HG03139 (cell line): ENCODE measurements at regions not wholly inside any gene's neighbourhood (a gene's known extent, or its start where the extent isn't known, plus 50 kb on each side); places are given as distances from the start of the nearest gene placed in this dataset.
"Not testable (repeated sequence)": the region's sequence is repeated elsewhere in the genome, so short reads cannot be mapped to it uniquely, and the experiment has no call there.

ENCODE experiments used
- ATAC-seq: cut with Tn5 transposase; IDR thresholded peaks from one replicate; pipeline ENCODE4 v1.9.1; 2021; ENCODE audit not compliant: unreplicated experiment

DNA sequence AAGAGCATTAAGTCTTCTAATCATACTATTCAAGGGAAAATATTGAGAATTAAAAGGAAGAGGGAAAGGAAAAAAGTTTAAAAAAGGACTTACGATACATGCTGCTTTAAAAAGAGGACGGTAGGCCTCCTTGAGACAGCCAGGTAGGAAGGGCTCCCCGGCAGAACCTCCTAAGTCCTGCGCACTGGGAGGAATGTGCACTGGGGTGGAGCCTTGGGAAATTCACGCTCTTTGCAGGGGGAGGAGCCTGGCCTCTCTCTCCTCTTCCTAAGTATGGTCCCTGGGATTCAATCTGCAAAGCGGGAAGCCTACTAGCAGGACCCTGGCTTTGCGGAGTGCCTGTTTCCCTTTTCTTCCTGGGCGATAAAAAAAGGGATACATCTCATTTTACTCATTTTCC, 553.0 kb downstream of the RPS29 start:
- ATAC-seq: no peak

DNA sequence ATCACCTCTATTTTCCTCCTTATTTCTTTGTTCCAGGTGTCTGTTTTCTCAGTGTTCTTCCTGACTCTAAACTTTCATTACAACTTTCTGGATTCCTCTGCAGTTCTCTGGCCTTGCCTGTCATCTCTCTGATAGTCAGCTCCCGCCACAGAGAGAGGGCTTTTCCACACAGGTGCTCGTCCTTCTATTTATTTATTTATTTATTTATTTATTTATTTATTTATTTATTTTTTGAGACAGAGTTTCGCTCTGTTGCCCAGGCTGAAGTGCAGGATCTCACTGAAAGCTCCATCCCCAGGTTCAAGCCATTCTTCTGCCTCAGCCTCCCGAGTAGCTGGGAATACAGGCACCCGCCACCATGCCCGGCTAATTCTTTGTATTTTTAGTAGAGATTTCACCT, 554.5 kb downstream of the RPS29 start:
- ATAC-seq: not testable (repeated sequence)

GRCh38 chr14:49019467-49020115, 566.6 kb downstream of the RPS29 start:
- ATAC-seq: peak; percentile 90

DNA sequence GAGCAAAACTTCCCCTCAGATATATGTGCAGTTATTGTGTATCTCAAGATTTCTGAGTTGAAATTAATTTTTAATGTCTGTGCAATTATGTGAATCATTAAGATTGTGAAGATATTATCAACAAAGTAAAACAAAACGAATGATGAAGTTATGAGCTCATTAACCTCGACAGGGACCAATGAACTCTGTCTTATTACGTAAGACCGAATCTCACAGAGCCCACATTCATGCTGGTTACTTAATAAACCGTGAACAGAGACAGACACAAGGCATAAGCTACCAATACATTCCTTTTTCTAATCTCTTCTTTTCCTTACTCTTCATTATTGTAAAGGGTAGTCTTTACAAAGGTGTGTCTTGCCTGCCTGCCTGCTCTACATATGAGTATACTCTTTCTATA, 568.7 kb downstream of the RPS29 start:
- no peak for ATAC-seq

DNA sequence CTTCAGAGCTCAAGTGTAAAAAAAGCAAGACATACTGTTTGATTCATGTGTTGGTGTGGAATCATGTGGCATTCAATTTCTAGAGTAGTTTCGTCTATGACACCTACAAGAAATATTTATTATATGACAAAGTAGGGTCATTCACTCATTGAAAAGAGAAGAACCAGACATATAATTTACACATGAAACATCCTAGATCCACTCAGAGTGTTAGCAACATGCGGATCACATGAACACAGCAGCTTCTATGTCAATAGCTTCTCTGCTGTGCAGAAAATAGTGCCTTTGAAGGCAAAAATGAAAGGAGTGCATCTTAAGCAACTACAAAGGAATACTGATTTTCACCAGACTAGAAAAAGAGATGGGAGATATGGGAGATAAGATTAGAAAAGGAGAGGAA, 569.8 kb downstream of the RPS29 start:
- no peak for ATAC-seq

DNA sequence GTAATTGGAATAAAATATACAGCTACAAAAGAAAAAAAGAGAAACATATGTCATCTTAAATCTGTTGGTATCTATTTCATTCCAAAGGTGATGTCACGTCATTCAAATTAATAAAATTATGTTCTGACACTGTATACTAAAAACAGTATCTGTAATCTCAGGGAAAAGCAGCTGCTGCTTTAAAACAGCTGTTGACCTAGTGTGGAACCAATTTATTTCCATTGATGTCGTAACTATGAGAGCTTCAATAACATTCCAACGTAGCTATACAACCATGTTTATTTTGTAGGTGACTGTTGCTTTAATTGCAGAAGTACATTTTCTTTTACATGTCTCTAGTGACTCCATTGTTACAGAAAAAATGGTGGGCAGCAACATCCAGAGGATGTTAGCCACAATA, 571.7 kb downstream of the RPS29 start:
- ATAC-seq: no peak

- no peak for ATAC-seq
These were observed 577.8 kb downstream of the RPS29 start for GRCh38 chr14:49008363-49008762.

- no peak for ATAC-seq
These were observed 595.0 kb downstream of the RPS29 start for GRCh38 chr14:48991141-48991540.

DNA sequence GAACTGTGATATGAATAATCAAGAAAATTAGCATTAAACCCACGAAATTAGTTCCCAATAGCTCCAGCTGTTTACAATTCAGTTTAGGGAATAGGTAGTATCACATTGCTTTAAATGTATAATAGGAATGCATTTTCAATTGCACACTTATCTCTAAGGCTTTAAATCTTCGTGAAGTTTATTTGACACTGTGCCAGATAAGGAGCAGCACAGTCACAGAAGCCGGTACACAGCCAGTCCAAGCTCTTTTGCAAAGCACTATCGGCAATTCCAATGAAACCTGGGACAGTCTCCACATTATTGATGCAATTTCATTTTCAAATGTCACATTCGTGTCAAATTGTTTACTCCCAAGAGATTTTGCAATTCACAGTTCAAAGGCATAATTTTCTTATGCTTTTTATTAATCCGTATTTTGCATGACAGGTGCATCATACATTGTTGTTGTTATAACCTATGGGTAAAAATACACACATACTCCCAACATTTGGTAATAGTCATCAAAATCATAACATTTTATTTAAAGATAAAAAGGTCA, 602.8 kb downstream of the RPS29 start:
- no peak for ATAC-seq

GRCh38 chr14:48974994-48975393, 611.2 kb downstream of the RPS29 start:
- no peak for ATAC-seq

- ATAC-seq: no peak
These were observed 613.0 kb downstream of the RPS29 start for GRCh38 chr14:48973151-48973550.

DNA sequence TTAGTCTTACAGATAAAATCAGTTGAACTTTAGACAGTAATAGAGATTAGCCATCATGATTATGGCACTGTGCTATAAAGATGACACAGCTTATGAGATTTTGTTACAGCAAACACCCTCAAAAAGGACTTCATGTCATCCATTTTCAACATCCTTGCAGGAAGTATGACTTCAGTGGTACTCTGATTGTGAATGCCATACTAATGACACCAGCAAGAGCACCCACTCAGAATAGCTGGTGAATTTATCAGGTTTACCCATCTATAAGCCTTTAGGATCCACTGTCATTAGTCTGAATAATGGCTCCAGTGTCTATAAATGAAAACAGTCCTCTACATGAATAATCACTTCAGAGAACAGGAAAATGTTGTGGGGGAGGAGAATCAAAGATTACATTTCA, 615.2 kb downstream of the RPS29 start:
- ATAC-seq: no peak

DNA sequence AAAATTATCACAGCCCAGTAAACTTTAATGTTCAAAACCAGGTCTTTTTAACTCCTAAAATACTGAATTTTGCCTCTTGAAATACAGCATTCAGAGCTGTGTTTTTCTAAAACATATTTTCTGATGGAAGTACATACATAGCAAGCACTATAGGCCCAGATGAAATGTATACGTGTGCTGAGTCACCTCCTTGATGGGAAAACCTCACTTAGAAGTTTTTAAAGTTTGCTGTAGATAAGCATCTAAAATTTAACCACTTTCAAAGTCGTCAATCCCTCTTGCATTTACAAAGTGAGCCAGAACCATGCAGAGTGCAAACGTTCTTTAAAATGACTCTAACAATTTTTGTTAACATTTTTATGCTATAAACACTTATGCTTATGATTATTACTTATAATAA, 618.8 kb downstream of the RPS29 start:
- ATAC-seq: no peak

DNA sequence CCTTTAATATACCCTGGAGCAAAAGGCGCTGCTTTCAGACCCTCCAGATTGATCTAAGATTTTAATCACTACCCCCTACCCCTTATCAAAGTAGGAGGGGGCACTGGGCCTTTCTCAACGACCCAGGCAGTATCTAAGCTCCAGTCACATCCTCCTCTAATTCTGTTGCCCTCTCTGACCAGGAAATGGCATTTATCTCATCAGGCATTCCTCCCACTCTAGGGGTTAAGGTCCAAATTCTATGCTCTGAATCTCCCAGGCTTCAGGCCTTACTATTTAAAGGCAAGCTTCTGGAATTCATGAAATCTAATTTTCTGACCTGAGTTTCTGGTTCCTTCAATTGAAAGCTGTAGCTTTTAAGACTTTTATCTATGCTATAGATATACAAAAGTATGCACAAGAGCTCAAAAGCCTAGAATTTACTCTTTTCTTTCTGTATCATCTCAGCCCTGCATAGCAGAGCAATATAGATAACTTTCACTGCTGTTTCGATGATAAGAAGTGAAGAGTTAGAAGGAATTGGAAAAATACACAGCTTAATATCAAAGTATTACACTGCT, 622.9 kb downstream of the RPS29 start:
- no peak for ATAC-seq

DNA sequence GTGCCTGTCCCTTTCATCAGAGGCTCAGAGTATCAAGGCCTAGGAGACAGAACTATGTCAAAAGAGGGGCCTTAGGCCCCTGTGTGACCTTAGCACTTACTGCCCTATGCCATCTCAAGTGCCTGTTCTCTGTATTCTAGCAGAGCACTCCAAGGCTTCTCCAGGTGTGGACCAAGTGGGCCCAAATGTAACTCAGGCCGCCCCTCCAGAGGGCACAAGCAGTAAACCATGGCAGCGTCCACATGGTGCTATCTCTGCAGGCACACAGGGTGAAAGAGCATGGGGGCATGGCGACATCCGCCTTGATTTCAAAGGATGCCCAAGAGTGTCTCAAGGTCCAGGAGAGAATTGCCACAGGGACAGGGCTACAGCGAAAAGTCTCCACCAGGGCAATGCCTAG, 628.7 kb downstream of the RPS29 start:
- no peak for ATAC-seq

GRCh38 chr14:48955857-48956256, 630.3 kb downstream of the RPS29 start:
- ATAC-seq: no peak

DNA sequence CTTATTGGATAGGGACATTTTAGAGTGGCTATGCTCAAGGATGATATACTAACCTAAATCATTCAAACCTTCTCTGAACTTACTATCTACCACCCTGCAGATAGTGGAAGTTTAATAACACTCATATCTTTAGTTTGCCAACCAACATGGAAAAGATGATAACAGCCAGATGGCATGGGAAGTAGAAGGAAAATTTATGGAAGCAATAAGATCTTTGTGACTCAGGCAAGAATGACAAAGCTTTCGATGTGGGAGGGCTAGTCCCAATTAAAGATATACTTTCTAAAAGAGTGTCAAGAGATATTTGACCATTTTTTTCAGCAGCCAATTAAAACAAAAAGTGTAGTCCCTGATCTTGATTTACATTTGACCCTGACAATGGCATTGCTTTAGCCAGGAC, 631.7 kb downstream of the RPS29 start:
- ATAC-seq: no peak

DNA sequence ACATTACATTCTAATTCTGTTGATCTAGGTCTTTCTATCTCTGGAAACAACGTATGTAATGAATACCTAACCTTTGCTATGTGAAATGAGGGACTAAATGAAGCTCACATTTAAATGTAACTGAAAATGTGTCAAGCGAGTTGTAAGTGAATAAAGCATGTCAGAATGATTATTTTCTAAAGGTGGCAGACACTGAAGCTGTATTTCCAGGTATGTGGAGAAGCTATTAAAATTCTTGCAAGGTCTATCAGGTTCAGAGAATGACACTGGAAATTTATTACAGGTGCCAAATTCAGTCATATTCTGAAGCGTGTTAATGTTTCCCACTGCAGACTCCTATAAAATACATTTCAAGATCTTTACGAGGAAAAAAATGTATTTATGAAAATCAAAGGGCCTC, 641.4 kb downstream of the RPS29 start:
- no peak for ATAC-seq

DNA sequence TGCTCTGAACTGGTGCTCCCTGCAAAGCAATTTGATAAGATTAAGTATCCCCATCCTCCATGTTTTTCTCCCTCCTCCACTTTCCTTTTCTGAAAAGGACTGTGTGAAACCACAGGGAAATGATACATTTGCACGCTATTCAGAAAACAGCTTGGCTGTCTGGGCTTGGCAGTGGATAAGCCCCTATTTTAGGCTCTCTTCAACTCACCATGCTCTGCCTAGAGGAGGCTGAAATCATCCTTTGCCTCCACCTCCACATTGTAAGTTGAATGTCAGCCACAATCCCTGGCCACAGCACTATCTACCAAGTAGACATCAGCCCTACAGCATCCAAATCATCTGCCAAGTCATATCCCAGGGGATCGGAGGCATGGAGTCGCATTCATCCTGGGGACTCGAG, 642.3 kb downstream of the RPS29 start:
- ATAC-seq: no peak

DNA sequence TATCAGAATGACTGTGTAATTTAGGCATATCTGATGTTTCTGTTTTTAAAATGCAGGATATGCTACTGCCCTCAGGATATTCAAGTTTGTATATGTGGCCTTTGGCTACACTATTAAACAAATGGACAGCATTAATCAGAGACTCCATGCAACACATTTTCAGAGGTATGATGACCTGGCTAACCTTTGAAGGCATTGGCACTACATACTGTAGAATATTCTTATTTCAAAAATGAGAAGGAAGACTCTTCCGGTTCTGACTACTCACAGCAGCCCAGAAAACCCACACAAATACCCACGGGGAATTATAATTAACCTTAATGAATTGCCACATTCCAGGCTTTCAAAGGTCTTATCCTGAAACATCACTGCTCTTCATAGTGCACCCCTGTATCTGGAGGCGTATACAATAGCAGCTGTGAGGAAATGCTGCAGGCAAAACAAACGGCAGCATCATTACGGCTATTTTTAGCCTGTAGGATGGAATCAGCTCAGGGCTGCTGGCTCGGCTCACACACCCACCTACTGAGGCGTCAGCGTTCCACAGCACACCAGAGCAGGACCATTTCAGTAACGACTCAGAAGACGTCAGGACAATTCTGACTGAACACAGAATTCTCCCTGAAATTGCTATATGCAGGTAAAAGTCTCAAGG, 648.5 kb downstream of the RPS29 start:
- no peak for ATAC-seq

DNA sequence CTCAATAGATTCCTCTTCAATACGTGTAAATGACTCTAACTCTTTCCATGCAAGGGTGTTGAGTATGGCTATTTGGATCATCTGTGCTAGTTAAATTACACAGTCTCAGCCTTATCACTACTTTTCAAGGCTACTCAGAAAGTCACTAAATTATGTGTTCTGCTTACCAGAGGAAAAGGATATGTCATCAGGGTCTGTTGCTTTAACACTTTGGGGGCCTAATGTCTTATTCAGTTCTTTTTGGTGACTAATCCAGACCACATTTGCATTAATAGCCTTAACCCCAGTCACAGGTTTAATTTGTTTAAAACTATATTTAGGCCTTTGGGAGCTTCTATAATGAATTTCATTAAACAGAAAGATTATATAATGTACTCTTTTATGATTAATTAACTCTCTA, 649.3 kb downstream of the RPS29 start:
- no peak for ATAC-seq

DNA sequence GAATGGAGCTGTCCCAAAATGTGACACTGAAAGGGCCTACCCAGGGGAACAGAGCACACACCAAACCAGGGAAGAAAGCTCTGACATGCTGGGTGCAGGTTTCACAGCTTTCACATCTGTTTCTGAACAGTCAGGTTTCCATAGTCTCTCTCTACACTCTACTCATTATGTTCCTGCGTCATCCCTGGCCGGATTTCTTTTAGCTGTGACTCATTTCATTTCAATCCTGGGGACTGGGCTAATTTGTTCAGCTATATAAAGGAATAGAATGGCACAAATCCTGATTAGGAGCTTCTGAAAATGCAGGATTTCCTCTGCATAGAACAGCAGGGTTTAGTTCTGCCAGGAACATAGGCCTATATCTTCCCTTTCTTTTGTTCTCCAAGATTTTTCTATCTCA, 649.8 kb downstream of the RPS29 start:
- ATAC-seq: no peak
